Astrocyte (in vitro differentiated cells and primary cell): ENCODE measurements at regions not wholly inside any gene's neighbourhood (a gene's known extent, or its start where the extent isn't known, plus 50 kb on each side); places are given as distances from the start of the nearest gene placed in this dataset.

Experiments used
- DNase-seq: peaks from one replicate; pipeline ENCODE4 v3.0.0-alpha.2; 2010; ENCODE audit warnings: low read depth
- FAIRE-seq: peaks from 2 replicates; lab custom pipeline; 2011; peaks lifted over from hg19 to GRCh38; lab: Jason Lieb, UNC
- H2AFZ ChIP-seq: 2 replicates; pipeline ENCODE4 v1.6.0; 2012; ENCODE audit warnings: low read depth, low read length, inconsistent platforms
- H3K27ac ChIP-seq: 2 replicates; pipeline ENCODE4 v1.5.1; 2011; ENCODE audit warnings: low read depth, low read length, inconsistent platforms
- H3K27me3 ChIP-seq: 2 replicates; pipeline ENCODE4 v1.6.0; 2011; ENCODE audit warnings: low read length, inconsistent platforms; ENCODE audit not compliant: insufficient read depth
- H3K36me3 ChIP-seq: 2 replicates; pipeline ENCODE4 v1.5.1; 2011; ENCODE audit warnings: low read length, inconsistent platforms; ENCODE audit not compliant: insufficient read depth
- H3K4me1 ChIP-seq: 2 replicates; pipeline ENCODE4 v1.5.1; 2011; ENCODE audit warnings: low read length, inconsistent platforms; ENCODE audit not compliant: insufficient read depth
- H3K4me2 ChIP-seq: 2 replicates; pipeline ENCODE4 v1.6.0; 2012; ENCODE audit warnings: low read length, inconsistent platforms
- H3K4me3 ChIP-seq: 2 replicates; pipeline ENCODE4 v1.5.1; 2011; ENCODE audit warnings: low read depth, mild to moderate bottlenecking, low read length, inconsistent platforms; ENCODE audit not compliant: insufficient read depth
- H3K79me2 ChIP-seq: 2 replicates; pipeline ENCODE4 v1.6.0; 2012; ENCODE audit warnings: mild to moderate bottlenecking, low read length, inconsistent platforms; ENCODE audit not compliant: insufficient read depth
- H3K9ac ChIP-seq: 2 replicates; pipeline ENCODE4 v1.6.0; 2012; ENCODE audit warnings: mild to moderate bottlenecking, low read length, inconsistent platforms
- H3K9me3 ChIP-seq: 2 replicates; pipeline ENCODE4 v1.5.1; 2012; ENCODE audit warnings: low read depth, mild to moderate bottlenecking, low read length, inconsistent platforms; ENCODE audit not compliant: insufficient read depth
- H4K20me1 ChIP-seq: 2 replicates; pipeline ENCODE4 v1.6.0; 2012; ENCODE audit warnings: low read length, inconsistent platforms; ENCODE audit not compliant: insufficient read depth
- H3K27ac Mint-ChIP-seq: one replicate; pipeline ENCODE4 v1.8.0; 2021; ENCODE audit warnings: mild to moderate bottlenecking, mixed read lengths; ENCODE audit not compliant: unreplicated experiment
- H3K27me3 Mint-ChIP-seq: one replicate; pipeline ENCODE4 v1.8.0; 2021; ENCODE audit warnings: low read depth, mixed read lengths; ENCODE audit not compliant: unreplicated experiment
- H3K36me3 Mint-ChIP-seq: one replicate; pipeline ENCODE4 v1.8.0; 2021; ENCODE audit warnings: low read depth, mixed read lengths; ENCODE audit not compliant: unreplicated experiment
- H3K4me1 Mint-ChIP-seq: one replicate; pipeline ENCODE4 v1.8.0; 2021; ENCODE audit warnings: low read depth, mixed read lengths; ENCODE audit not compliant: unreplicated experiment
- H3K4me3 Mint-ChIP-seq: one replicate; pipeline ENCODE4 v1.8.0; 2021; ENCODE audit warnings: mild to moderate bottlenecking, moderate library complexity, mixed read lengths; ENCODE audit not compliant: unreplicated experiment
- H3K9me3 Mint-ChIP-seq: one replicate; pipeline ENCODE4 v1.8.0; 2021; ENCODE audit warnings: mild to moderate bottlenecking, mixed read lengths; ENCODE audit not compliant: unreplicated experiment
- CTCF ChIP-seq: IDR thresholded peaks from 2 replicates; pipeline ENCODE4 v1.5.1; 2011; ENCODE audit warnings: low read depth, mild to moderate bottlenecking, inconsistent platforms, low read length, moderate library complexity; ENCODE audit not compliant: insufficient read depth
- EZH2 ChIP-seq: IDR thresholded peaks from 2 replicates; pipeline ENCODE4 v1.6.1; 2012; ENCODE audit warnings: mild to moderate bottlenecking, low read length, inconsistent platforms; ENCODE audit not compliant: insufficient read depth

- Histone ChIP-seq H3K4me3 (no peak overlapping the region), H2AFZ (no peak overlapping the region), H3K9me3 (no peaks in the 10 kb centered on the region), H3K4me2 (no peak overlapping the region), H3K9ac (no peak overlapping the region), H3K27ac (no peak overlapping the region), H3K79me2 (no peaks in the 10 kb centered on the region), H3K27me3 (no peaks in the 10 kb centered on the region), H4K20me1 (no peaks in the 10 kb centered on the region), H3K4me1 (no peaks in the 10 kb centered on the region), H3K36me3 (no peaks in the 10 kb centered on the region)
- no peak for TF ChIP-seq CTCF
- TF ChIP-seq EZH2, result no peak
- no peak for DNase-seq
- Mint-ChIP-seq H3K4me1 (peaks cover 13% of the 10 kb centered on the region), H3K4me3 (no peak overlapping the region), H3K27ac (no peak overlapping the region), H3K27me3 (peaks cover 8% of the 10 kb centered on the region), H3K9me3 (no peaks in the 10 kb centered on the region), H3K36me3 (no peaks in the 10 kb centered on the region)
- FAIRE-seq, result no peak
Measured at GRCh38 chr2:14565666-14566065, 66.9 kb upstream of the LRATD1 start.

- FAIRE-seq, result no peak
- DNase-seq, result peak; percentile 5
- H3K27me3 Mint-ChIP-seq, result peaks cover 8% of the 10 kb centered on the region
Measured at GRCh38 chr2:14567561-14567960, 65.0 kb upstream of the LRATD1 start.

More at GRCh38 chr2:14567561-14567960, 65.0 kb upstream of the LRATD1 start:
- Histone ChIP-seq H3K9ac (no peak overlapping the region), H3K27me3 (no peaks in the 10 kb centered on the region), H4K20me1 (no peaks in the 10 kb centered on the region), H2AFZ (no peak overlapping the region), H3K79me2 (no peaks in the 10 kb centered on the region), H3K4me2 (no peak overlapping the region), H3K4me3 (no peak overlapping the region), H3K4me1 (no peaks in the 10 kb centered on the region), H3K9me3 (no peaks in the 10 kb centered on the region), H3K27ac (no peak overlapping the region), H3K36me3 (no peaks in the 10 kb centered on the region)
- no peaks in the 10 kb centered on the region for H3K9me3 Mint-ChIP-seq
- no peak for TF ChIP-seq EZH2
- TF ChIP-seq CTCF, result no peak
- peaks cover 13% of the 10 kb centered on the region for H3K4me1 Mint-ChIP-seq
- H3K36me3 Mint-ChIP-seq, result no peaks in the 10 kb centered on the region
- H3K27ac Mint-ChIP-seq, result no peak overlapping the region
- no peak overlapping the region for H3K4me3 Mint-ChIP-seq
